NCI-H345 (cell line): ENCODE measurements at regions not wholly inside any gene's neighbourhood (a gene's known extent, or its start where the extent isn't known, plus 50 kb on each side); places are given as distances from the start of the nearest gene placed in this dataset.
"Not testable (repeated sequence)": the region's sequence is repeated elsewhere in the genome, so short reads cannot be mapped to it uniquely, and the experiment has no call there.

Source experiments
- DNase-seq: peaks from one replicate; lab custom pipeline; 2025; lab: John Stamatoyannopoulos, UW

- DNase-seq: no peak
These were observed 93.4 kb upstream of the PARD3 start for GRCh38 chr10:34908481-34908880.

- DNase-seq: no peak
These were observed 92.8 kb upstream of the PARD3 start for GRCh38 chr10:34907743-34908430.

DNA sequence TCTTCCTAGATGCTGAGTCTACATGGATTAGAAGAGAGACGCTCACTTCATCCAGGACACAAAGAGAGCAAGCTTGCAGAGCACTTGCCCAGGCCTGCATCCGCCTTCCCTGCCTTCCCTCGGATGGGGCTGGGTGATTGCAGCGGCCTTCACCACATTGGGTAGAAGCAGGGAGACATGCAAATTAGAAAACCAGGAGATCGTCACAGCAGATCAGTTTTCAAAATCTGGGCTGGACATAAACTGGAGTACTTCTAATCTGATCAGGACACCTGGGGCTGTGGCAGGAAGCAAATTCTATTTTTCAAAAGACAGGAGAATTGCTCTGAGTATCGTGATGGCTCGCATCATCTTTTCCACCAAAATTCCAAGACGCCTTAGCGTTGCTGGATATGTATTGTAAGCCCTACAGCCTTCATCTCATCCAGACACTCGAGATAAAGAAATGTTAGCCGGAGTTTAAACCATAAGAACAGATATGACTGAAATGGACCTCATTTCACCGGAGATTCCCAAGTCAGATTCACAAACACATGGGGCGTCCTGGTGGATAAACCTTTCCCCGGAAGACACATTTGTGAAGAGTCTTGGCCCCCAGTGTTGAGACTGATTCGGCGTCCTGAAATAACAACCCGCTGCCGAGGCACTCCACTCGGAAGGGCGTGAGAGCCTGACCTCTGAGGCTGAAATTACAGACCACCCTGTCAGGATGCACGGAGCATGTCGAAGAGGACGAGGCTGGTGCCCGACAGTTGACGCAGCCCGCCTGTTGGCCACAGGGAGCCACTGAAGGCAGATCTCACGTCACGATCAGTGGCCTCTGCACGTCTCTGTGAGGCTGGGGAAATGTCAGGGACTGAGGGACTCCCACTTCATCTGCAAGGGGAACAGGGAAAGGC lies 91.2 kb upstream of the PARD3 start:
- DNase-seq: no peak

DNA sequence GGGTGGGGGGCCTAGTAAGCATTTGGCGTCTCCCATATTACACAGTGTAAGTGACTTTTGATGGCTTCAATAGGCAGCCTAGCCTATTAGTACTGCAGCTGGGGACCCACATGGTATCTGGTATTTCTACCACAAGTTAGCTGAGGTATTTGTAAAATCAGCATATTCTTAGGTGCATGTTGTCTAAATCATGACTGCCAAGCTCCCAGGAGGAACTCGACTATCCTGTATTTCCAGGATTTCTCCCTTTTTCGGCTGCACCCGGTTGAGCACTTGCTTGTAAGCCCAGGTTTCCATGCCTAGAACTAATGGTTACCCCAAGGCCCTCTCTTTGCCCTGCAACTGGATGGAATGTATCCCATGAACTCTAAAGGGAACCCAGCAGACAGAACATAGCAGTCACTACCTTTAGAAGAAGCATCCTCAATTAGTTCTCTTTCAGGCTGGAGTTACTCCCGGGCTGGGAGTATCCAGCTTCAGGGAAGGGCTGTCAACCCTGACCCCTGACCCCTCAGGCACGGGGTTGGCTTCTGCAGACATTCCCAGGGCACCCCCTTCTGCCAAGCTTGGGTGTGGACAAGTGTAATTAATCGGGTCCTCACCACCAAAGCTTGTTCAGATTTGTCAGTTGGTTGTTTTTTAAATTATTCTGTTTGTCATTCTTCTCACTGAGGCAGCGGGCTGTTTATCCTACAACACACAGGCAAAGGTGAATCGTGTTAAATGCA lies 90.3 kb upstream of the PARD3 start:
- DNase-seq: no peak

DNA sequence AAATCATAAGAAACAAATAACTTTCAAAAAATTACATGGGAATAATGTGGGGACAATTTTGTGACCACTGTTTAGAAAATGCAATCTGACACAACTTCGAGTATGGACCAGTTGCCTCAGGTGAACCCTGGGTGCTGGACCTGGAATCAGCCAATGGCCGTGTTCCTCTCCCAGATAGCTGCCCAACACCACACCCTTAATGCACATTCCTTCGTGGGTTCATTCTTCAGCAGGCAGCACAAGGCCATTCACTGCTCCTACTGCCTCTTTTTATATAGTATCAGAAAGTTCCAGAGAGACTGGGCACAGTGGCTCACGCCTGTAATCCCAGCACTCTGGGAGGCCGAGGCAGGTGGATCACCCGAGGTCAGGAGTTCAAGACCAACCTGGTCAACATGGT lies 89.1 kb upstream of the PARD3 start:
- no peak for DNase-seq

DNA sequence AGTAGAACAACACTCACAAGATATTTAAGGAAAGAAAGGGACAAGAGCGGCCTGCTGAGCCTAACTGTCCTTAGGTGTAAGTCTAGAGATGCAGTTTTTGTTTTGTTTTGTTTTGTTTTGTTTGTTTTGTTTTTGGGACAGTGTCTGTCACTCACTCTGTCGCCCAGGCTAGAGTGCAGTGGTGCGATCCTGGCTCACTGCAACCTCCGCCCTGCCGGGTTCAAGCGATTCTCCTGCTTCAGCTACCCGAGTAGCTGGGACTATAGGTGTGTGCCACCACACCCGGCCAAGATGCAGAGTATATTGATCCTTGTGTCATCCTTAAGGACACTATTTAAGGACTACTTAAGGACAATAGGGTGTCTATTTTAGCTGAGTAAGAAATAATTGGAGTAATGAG lies 84.1 kb upstream of the PARD3 start:
- DNase-seq: no peak

DNA sequence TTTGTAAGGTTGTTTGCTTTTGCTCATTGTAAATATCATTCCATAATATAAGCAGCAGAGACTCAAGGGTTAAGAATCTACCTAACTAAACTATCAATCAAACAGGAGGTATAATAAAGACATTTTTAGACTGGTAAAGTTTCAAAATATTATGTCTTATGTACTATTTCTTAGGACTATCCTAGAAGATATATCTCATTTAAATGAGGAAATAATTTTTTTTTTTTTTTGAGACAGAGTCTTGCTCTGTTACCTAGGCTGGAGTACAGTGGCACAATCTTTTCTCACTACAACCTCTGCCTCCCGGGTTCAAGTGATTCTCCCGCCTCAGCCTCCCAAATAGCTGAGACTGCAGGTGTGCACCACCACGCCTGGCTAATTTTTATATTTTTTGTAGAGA lies 80.9 kb upstream of the PARD3 start:
- no peak for DNase-seq

- not testable (repeated sequence) for DNase-seq
These were observed 80.0 kb upstream of the PARD3 start for GRCh38 chr10:34895046-34895445.

DNA sequence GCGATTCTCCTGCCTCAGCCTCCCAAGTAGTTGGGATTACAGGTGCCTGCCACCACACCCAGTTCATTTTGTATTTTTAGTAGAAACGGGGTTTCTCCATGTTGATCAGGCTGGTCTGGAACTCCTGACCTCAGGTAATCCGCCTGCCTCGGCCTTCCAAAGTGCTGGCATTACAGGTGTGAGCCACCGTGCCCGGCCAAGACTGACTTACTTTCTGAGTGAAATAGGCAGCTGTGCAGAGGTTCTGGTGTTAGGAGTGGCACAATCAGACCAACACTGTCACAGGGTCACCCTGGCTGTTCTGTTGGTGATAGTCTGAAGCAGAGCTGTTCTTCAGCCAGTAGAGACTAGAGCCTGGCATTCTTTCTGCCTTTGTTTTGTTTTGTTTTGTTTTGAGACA lies 77.4 kb upstream of the PARD3 start:
- not testable (repeated sequence) for DNase-seq

DNA sequence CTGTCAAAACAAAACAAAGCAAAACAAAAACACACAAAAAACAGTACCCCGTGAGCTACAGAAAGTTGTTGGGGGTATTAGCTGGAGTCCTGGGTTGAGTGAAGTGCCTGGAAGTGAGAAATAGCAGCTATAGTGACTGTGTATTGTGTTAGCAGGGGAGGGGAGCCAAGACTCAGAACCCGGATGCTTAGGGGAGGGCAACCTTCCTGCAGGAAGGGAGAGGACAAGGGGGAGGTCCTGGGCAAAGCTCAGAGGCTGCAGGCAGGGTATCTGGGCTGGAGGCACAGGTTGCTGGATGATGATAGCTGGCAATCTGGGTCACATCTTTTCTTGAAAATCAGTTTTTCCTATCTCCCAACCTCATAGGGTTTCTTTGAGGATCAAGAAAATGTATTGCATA lies 75.8 kb upstream of the PARD3 start:
- DNase-seq: no peak

DNA sequence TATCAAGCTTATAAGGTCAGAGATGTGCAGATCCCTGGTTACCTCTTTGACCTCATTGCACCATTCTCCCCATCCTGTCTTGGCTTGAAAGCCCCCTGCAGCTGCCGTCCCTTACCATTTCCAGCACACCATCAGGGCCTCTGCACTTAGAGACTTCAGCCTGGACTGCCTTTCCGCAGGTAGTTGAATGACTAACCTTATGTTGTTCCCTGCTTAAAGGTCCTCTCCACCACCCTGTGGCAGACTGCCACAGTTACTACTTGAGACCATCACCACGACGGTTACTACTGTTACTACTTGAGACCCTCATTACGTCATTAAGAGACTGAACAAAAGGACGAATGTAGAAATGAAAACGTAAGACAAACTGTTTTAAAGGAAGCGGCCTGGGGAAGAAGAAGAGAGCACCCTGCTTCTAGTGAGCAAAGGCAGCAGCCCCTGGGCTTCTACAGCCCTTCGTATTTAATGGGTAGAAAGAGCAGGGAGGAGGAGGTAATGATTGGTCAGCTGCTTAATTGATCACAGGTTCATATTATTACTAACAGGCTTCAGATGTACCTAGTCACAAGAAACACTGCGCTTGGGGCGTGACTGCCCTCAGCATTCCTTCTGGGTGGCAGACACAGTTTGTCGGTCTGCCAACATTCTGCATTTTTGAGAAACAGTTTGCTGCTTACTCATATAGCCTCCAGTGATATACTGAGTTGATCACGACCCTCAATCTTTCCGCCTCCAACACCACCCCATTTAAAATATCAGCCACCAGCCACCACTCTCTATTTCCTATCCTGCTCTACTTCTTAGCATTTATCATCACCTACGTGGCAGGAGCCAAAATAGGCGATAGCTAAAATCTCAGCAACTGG lies 74.1 kb upstream of the PARD3 start:
- no peak for DNase-seq

GRCh38 chr10:34886906-34887642 lies 72.0 kb upstream of the PARD3 start:
- DNase-seq: no peak

- DNase-seq: no peak
These were observed 70.8 kb upstream of the PARD3 start for GRCh38 chr10:34885898-34886297.

GRCh38 chr10:34885011-34885410 lies 69.9 kb upstream of the PARD3 start:
- no peak for DNase-seq

DNA sequence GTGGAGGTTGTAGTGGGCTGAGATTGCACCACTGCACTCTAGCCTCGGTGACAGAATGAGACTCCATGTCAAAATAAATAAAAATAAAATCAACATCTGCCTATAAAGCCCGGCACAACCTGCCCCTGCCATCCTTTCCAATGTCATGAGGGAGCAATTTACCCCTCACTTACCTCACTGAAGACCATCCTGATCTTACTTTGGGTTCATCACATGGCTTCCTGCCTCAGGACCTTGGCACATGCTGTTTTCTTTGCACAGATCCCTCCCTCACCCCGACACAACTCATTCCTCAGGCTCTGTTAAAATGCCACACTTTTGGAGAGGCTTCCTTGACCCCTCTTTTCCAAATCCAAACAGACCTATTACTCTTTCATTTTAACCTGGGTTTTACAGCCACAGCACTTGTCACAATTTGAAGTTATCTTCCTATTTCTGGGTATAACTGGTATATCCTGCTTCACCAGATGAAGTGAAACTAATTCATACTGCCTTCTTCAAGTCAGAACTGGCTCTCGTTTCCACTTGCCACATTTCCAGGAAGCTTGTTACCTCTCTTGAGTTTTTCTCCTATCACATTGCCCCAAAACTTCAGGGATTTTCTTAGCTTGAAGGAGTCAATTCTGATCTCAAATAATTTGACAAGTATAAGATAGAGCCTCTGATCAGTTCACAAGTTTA lies 69.3 kb upstream of the PARD3 start:
- DNase-seq: no peak

GRCh38 chr10:34880817-34881216 lies 65.7 kb upstream of the PARD3 start:
- no peak for DNase-seq

DNA sequence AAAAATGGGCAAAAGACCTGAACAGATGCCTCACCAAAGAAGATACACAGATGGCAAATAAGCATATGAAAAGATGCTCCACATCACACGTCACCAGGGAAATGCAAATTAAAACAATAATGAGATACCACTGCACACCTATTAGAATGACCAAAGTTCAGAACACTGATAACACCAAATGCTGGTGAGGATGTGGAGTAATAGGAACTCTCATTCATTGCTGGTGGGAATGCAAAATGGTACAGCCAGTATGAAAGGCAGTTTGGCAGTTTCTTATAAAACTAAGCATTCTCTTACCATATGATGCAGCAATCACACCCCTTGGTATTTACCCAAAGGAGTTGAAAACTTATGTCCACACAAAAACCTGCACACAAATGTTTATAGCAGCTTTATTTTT lies 63.6 kb upstream of the PARD3 start:
- DNase-seq: not testable (repeated sequence)

- no peak for DNase-seq
These were observed 60.0 kb upstream of the PARD3 start for GRCh38 chr10:34875061-34875460.

DNA sequence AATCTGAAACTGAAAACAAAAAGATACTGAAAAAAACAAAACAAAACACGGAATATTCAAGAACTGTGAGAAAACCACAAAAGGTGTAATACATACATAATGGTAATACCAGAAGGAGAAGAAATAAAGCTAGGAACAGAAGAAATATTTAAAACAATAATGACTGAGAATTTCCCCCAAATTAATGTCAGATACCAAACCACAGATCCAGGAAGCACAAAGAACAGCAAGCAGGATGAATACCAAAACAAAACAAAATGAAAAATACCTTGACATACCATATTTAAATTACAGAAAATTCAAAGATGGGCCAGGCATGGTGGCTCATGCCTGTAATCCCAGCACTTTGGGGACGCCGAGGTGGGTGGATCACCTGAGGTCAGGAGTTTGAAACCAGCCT lies 57.7 kb upstream of the PARD3 start:
- no peak for DNase-seq

DNA sequence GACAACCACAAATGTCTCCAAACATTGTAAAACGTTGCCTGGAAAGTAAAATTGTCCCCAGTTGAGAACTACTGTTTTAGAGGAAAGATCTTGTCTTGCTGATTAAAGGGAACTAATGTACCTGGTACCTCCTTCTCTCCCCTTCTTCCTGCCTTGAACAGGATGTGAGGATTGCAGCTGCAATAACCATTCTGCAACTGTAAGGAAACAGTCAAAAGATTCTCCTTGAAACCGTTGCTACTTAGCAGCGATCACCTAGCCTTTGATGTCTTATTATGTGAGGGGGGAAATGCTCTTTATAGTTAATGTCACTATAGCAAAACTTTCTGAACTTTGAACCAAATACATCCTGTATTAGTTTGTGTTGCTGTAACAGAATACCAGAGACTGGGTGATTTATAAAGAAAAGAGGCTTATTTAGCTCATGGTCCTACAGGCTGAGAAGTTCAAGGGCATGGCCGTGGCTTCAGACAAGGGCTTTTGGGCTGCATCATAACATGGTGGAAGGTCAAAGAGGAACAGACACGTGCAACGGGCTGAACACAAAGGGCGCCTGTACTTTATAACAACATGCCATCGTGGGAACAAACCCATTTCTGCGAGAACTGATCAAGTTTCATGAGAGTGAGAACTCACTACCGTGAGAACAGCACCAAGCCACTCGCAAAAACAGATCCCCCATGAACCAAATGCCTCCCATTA lies 54.2 kb upstream of the PARD3 start:
- DNase-seq: no peak
